Mucosa of rectum (tissue), 2 donors: ENCODE measurements at regions not wholly inside any gene's neighbourhood (a gene's known extent, or its start where the extent isn't known, plus 50 kb on each side); places are given as distances from the start of the nearest gene placed in this dataset.
A peak's percentile ranks its signal among the peaks of the same experiment; 100 is the strongest.

Experiments
- H3K27ac ChIP-seq, 2 donors: one replicate each; pipeline ENCODE4 v1.7.0; 2013; ENCODE audit warnings: inconsistent platforms in 2 of 2, low read depth in 2 of 2, low read length in 2 of 2
- H3K27me3 ChIP-seq, 2 donors: one replicate each; pipeline ENCODE4 v1.7.0; 2013; ENCODE audit warnings: low read length in 2 of 2; ENCODE audit not compliant: control insufficient read depth in 2 of 2, insufficient read depth in 2 of 2
- H3K36me3 ChIP-seq, 2 donors: one replicate each; pipeline ENCODE4 v1.7.0; 2013; ENCODE audit warnings: low read length in 2 of 2; ENCODE audit not compliant: control insufficient read depth in 2 of 2, insufficient read depth in 2 of 2
- H3K4me1 ChIP-seq, 2 donors: one replicate each; pipeline ENCODE4 v1.7.0; 2013; ENCODE audit warnings: low read length in 2 of 2, mild to moderate bottlenecking in 1 of 2; ENCODE audit not compliant: control insufficient read depth in 2 of 2, insufficient read depth in 2 of 2
- H3K4me3 ChIP-seq, 2 donors: one replicate each; pipeline ENCODE4 v1.7.0; 2013; ENCODE audit warnings: low read length in 2 of 2
- H3K9ac ChIP-seq, 2 donors: one replicate each; pipeline ENCODE4 v1.7.0; 2013; ENCODE audit warnings: low read length in 2 of 2, low read depth in 1 of 2, mild to moderate bottlenecking in 1 of 2
- H3K9me3 ChIP-seq, 2 donors: one replicate each; pipeline ENCODE4 v1.7.0; 2013; ENCODE audit warnings: low read length in 2 of 2; ENCODE audit not compliant: control insufficient read depth in 2 of 2
- donor health status: healthy.
- donor health status: Normal muscosa, but diverticular disease.

- no peaks in the 10 kb centered on the region for H3K4me1 ChIP-seq
- no peaks in the 10 kb centered on the region for H3K27me3 ChIP-seq
- no peaks in the 10 kb centered on the region for H3K36me3 ChIP-seq
- H3K27ac ChIP-seq = no peak overlapping the region
- H3K9me3 ChIP-seq = no peaks in the 10 kb centered on the region
- H3K9ac ChIP-seq = no peak overlapping the region
- H3K4me3 ChIP-seq = no peak overlapping the region
Measured at GRCh38 chr20:39390186-39390585, 428.0 kb downstream of the DHX35 start.

- H3K4me3 ChIP-seq = no peak overlapping the region
- no peak overlapping the region for H3K9ac ChIP-seq
- no peak overlapping the region for H3K27ac ChIP-seq
- no peaks in the 10 kb centered on the region for H3K9me3 ChIP-seq
- no peaks in the 10 kb centered on the region for H3K4me1 ChIP-seq
- H3K36me3 ChIP-seq = no peaks in the 10 kb centered on the region
- no peaks in the 10 kb centered on the region for H3K27me3 ChIP-seq
Measured at GRCh38 chr20:39381595-39381994, 419.5 kb downstream of the DHX35 start.

GRCh38 chr20:39378776-39379175, 416.6 kb downstream of the DHX35 start:
- H3K27me3 ChIP-seq = no peaks in the 10 kb centered on the region
- no peaks in the 10 kb centered on the region for H3K36me3 ChIP-seq
- H3K27ac ChIP-seq = no peak overlapping the region
- no peak overlapping the region for H3K9ac ChIP-seq
- H3K4me1 ChIP-seq = no peaks in the 10 kb centered on the region
- no peaks in the 10 kb centered on the region for H3K9me3 ChIP-seq
- no peak overlapping the region for H3K4me3 ChIP-seq

- no peaks in the 10 kb centered on the region for H3K27me3 ChIP-seq
- H3K27ac ChIP-seq = no peak overlapping the region
- H3K9me3 ChIP-seq = no peaks in the 10 kb centered on the region
- no peaks in the 10 kb centered on the region for H3K36me3 ChIP-seq
- no peak overlapping the region for H3K9ac ChIP-seq
- no peak overlapping the region for H3K4me3 ChIP-seq
- no peaks in the 10 kb centered on the region for H3K4me1 ChIP-seq
Measured at GRCh38 chr20:39376788-39377187, 414.6 kb downstream of the DHX35 start.

- H3K27me3 ChIP-seq = no peaks in the 10 kb centered on the region
- no peak overlapping the region for H3K9ac ChIP-seq
- no peaks in the 10 kb centered on the region for H3K36me3 ChIP-seq
- H3K4me1 ChIP-seq = no peaks in the 10 kb centered on the region
- H3K9me3 ChIP-seq = no peaks in the 10 kb centered on the region
- no peak overlapping the region for H3K27ac ChIP-seq
- H3K4me3 ChIP-seq = no peak overlapping the region
Measured at GRCh38 chr20:39364320-39364719, 402.2 kb downstream of the DHX35 start.

- no peaks in the 10 kb centered on the region for H3K27me3 ChIP-seq
- H3K4me3 ChIP-seq = no peak overlapping the region
- no peaks in the 10 kb centered on the region for H3K4me1 ChIP-seq
- no peak overlapping the region for H3K27ac ChIP-seq
- no peaks in the 10 kb centered on the region for H3K9me3 ChIP-seq
- no peak overlapping the region for H3K9ac ChIP-seq
- H3K36me3 ChIP-seq = no peaks in the 10 kb centered on the region
Measured at GRCh38 chr20:39359981-39360620, 398.0 kb downstream of the DHX35 start.

- Histone ChIP-seq H3K27me3 (no peaks in the 10 kb centered on the region), H3K9me3 (no peaks in the 10 kb centered on the region), H3K4me1 (no peaks in the 10 kb centered on the region), H3K9ac (no peak overlapping the region), H3K36me3 (no peaks in the 10 kb centered on the region), H3K27ac (peak overlapping the region; percentile 16 to 26), H3K4me3 (no peak overlapping the region)
Measured at GRCh38 chr20:39358052-39358451, 395.9 kb downstream of the DHX35 start.

- no peak overlapping the region for H3K27ac ChIP-seq
- no peaks in the 10 kb centered on the region for H3K9me3 ChIP-seq
- H3K27me3 ChIP-seq = no peaks in the 10 kb centered on the region
- no peaks in the 10 kb centered on the region for H3K4me1 ChIP-seq
- no peaks in the 10 kb centered on the region for H3K36me3 ChIP-seq
- H3K9ac ChIP-seq = no peak overlapping the region
- no peak overlapping the region for H3K4me3 ChIP-seq
Measured at GRCh38 chr20:39356908-39357307, 394.8 kb downstream of the DHX35 start.

GRCh38 chr20:39349240-39349639, 387.1 kb downstream of the DHX35 start:
- H3K27me3 ChIP-seq = no peaks in the 10 kb centered on the region
- no peaks in the 10 kb centered on the region for H3K36me3 ChIP-seq
- no peak overlapping the region for H3K27ac ChIP-seq
- no peaks in the 10 kb centered on the region for H3K4me1 ChIP-seq
- H3K9ac ChIP-seq = no peak overlapping the region
- no peak overlapping the region for H3K4me3 ChIP-seq
- no peaks in the 10 kb centered on the region for H3K9me3 ChIP-seq

- H3K4me3 ChIP-seq = no peak overlapping the region
- no peaks in the 10 kb centered on the region for H3K4me1 ChIP-seq
- no peaks in the 10 kb centered on the region for H3K9me3 ChIP-seq
- no peak overlapping the region for H3K27ac ChIP-seq
- H3K36me3 ChIP-seq = no peaks in the 10 kb centered on the region
- no peak overlapping the region for H3K9ac ChIP-seq
- H3K27me3 ChIP-seq = no peaks in the 10 kb centered on the region
Measured at GRCh38 chr20:39347626-39348025, 385.5 kb downstream of the DHX35 start.

- Histone ChIP-seq H3K4me3 (no peak overlapping the region), H3K9ac (no peak overlapping the region), H3K36me3 (no peaks in the 10 kb centered on the region), H3K9me3 (no peaks in the 10 kb centered on the region), H3K27me3 (no peaks in the 10 kb centered on the region), H3K27ac (no peak overlapping the region), H3K4me1 (no peaks in the 10 kb centered on the region)
Measured at GRCh38 chr20:39342463-39342862, 380.3 kb downstream of the DHX35 start.
